GM12878 (cell line): ENCODE measurements at regions not wholly inside any gene's neighbourhood (a gene's known extent, or its start where the extent isn't known, plus 50 kb on each side); places are given as distances from the start of the nearest gene placed in this dataset.

ENCODE experiments used
- ATAC-seq: fragments of 200-7000 bp; cut with Tn5 transposase; 3 replicates; pipeline ENCODE4 v1.9.1; 2020; ENCODE audit warnings: mild to moderate bottlenecking, moderate library complexity
- BruUV-seq: library from RNA; stranded (reverse); fragments of 400-500 nt; replicated peaks from 2 replicates; lab custom pipeline; 2021; lab: Mats Ljungman, UMichigan
- CTCF ChIA-PET: fragments of 300-600 bp; sonication (Branson Sonifier 250); formaldehyde crosslinking; extraction: SDS; loops from one replicate; lab custom pipeline; 2021; ENCODE audit warnings: inconsistent platforms; lab: Yijun Ruan, JAX
- POLR2A ChIA-PET: fragments of 350-600 bp; formaldehyde crosslinking; extraction: SDS; loops from one replicate; lab custom pipeline; 2021; ENCODE audit warnings: inconsistent platforms; lab: Charles Lee
- RAD21 ChIA-PET: fragments of 300-600 bp; sonication (Branson Sonifier 250); formaldehyde crosslinking; loops from one replicate; lab custom pipeline; 2023; ENCODE audit warnings: antibody characterized with exemption; ENCODE audit not compliant: unreplicated experiment; lab: Charles Lee
- SMC1A ChIA-PET: fragments of 300-600 bp; sonication (Branson Sonifier 250); formaldehyde crosslinking; loops from one replicate; lab custom pipeline; 2023; ENCODE audit not compliant: unreplicated experiment, uncharacterized antibody; lab: Charles Lee
- DNase-seq: peaks from one replicate; pipeline ENCODE4 v3.0.0-alpha.2; 2011; ENCODE audit warnings: low read depth, low spot score
- FAIRE-seq: peaks from 3 replicates; lab custom pipeline; 2011; peaks lifted over from hg19 to GRCh38; lab: Jason Lieb, UNC
- H2AFZ ChIP-seq: 2 replicates; pipeline ENCODE4 v1.6.0; 2011; ENCODE audit warnings: low read depth, low read length, control low read depth; ENCODE audit not compliant: control insufficient read depth
- H3K27ac ChIP-seq: 2 replicates; pipeline ENCODE4 v1.5.1; 2011; ENCODE audit warnings: control low read depth; ENCODE audit not compliant: control insufficient read depth, insufficient read depth
- H3K27me3 ChIP-seq, 2 experiments: replicated peaks in 1 of 2; 2 replicates each; pipeline versions ENCODE4 v1.6.0 to v1.6.1; 2011; ENCODE audit warnings: low read length in 1 of 2; ENCODE audit not compliant: control insufficient read depth in 2 of 2, insufficient read depth in 2 of 2
- H3K36me3 ChIP-seq, 2 experiments: 2 replicates each; pipeline ENCODE4 v1.5.1; 2011; ENCODE audit warnings: low read length in 1 of 2; ENCODE audit not compliant: control insufficient read depth in 2 of 2, insufficient read depth in 2 of 2
- H3K4me1 ChIP-seq: 2 replicates; pipeline ENCODE4 v1.6.1; 2011; ENCODE audit warnings: mild to moderate bottlenecking, low read length, moderate library complexity, mixed read lengths; ENCODE audit not compliant: control insufficient read depth, insufficient read depth
- H3K4me2 ChIP-seq: 2 replicates; pipeline ENCODE4 v1.6.0; 2011; ENCODE audit warnings: control low read depth; ENCODE audit not compliant: control insufficient read depth, insufficient read depth
- H3K4me3 ChIP-seq: fragments of 200-600 bp; sonication (generic); 2 replicates; pipeline ENCODE4 v1.5.1; 2016
- H3K79me2 ChIP-seq: 2 replicates; pipeline ENCODE4 v1.6.0; 2011; ENCODE audit warnings: low read length; ENCODE audit not compliant: control insufficient read depth, insufficient read depth
- H3K9ac ChIP-seq: 2 replicates; pipeline ENCODE4 v1.8.0; 2011; ENCODE audit warnings: low read length, control low read depth, mixed read lengths; ENCODE audit not compliant: control insufficient read depth, insufficient read depth
- H3K9me3 ChIP-seq: replicated peaks from 3 replicates; pipeline ENCODE4 v1.5.1; 2011; ENCODE audit warnings: mild to moderate bottlenecking, low read length; ENCODE audit not compliant: control insufficient read depth, insufficient read depth
- H4K20me1 ChIP-seq: 2 replicates; pipeline ENCODE4 v1.6.0; 2011; ENCODE audit not compliant: control insufficient read depth, insufficient read depth
- CHD1 ChIP-seq: IDR thresholded peaks from 2 replicates; pipeline ENCODE4 v1.6.1; 2012; ENCODE audit warnings: low read depth, low read length, improper control_type of control experiment
- GATAD2B ChIP-seq: fragments of 450-650 bp; conservative IDR thresholded peaks from 2 replicates; pipeline ENCODE4 v1.6.1; 2017; ENCODE audit warnings: low read depth, mild to moderate bottlenecking, moderate library complexity
- HDAC2 ChIP-seq: fragments of 200-600 bp; sonication (generic); IDR thresholded peaks from 2 replicates; pipeline ENCODE4 v1.6.1; 2017
- PML ChIP-seq: IDR thresholded peaks from 2 replicates; pipeline ENCODE4 v1.6.1; 2012; ENCODE audit warnings: low read length, inconsistent platforms
- SKIL ChIP-seq: fragments of 450-650 bp; IDR thresholded peaks from 2 replicates; pipeline ENCODE4 v1.6.1; 2017; ENCODE audit warnings: mild to moderate bottlenecking, low read depth, inconsistent platforms; ENCODE audit not compliant: poor library complexity, severe bottlenecking
- SMC3 ChIP-seq: IDR thresholded peaks from 2 replicates; pipeline ENCODE4 v1.6.1; 2011; ENCODE audit warnings: low read length, improper control_type of control experiment, borderline replicate concordance
- ZNF622 ChIP-seq: fragments of 450-650 bp; IDR thresholded peaks from 2 replicates; pipeline ENCODE4 v1.6.1; 2017; ENCODE audit warnings: mild to moderate bottlenecking, inconsistent platforms
- WGBS: methylation state at CpG from one replicate; pipeline ENCODE4 v1.1.6; 2016; ENCODE audit warnings: low lambda C conversion rate; ENCODE audit not compliant: insufficient replicate concordance, insufficient coverage; ENCODE audit errors: missing lambda C conversion rate; 5-methylcytosine and 5-hydroxymethylcytosine counted together
- in situ Hi-C: fragments of 300-500 bp; cut with MboI; formaldehyde crosslinking; loops from 9 replicates; pipeline ENCODE4 v1.14.3; 2018; ENCODE audit warnings: mixed read lengths
- intact Hi-C: fragments of 100-400 bp; cut with micrococcal nuclease; formaldehyde crosslinking; loops from one replicate; pipeline ENCODE4 v1.14.2; 2022; ENCODE audit not compliant: unreplicated experiment

- Histone ChIP-seq H3K4me1 (no peaks in the 10 kb centered on the region), H4K20me1 (no peaks in the 10 kb centered on the region), H3K27ac (no peak overlapping the region), H3K4me3 (no peak overlapping the region), H3K4me2 (no peak overlapping the region), H3K27me3 (no peaks in the 10 kb centered on the region), H3K36me3 (no peaks in the 10 kb centered on the region), H3K9ac (no peak overlapping the region), H2AFZ (no peak overlapping the region), H3K79me2 (no peaks in the 10 kb centered on the region), H3K9me3 (no peaks in the 10 kb centered on the region)
- no peak for TF ChIP-seq HDAC2
- TF ChIP-seq ZNF622 = no peak
- no peak for TF ChIP-seq PML
- TF ChIP-seq SKIL = no peak
- TF ChIP-seq SMC3 = no peak
- no peak for TF ChIP-seq GATAD2B
- TF ChIP-seq CHD1 = no peak
- RAD21 ChIA-PET = interaction anchor here (0.7 kb wide), 1 partner anchor 14 kb away, joined by 4 read pairs; no protein-coding TSS in a partner anchor
- DNase-seq = no peak
- 74% methylated on average over 2 of the region's 2 CpGs for WGBS
- ATAC-seq = no peak
- no peak for FAIRE-seq
- intact Hi-C loops (no loop called here), in situ Hi-C loops (no loop called here)
- POLR2A ChIA-PET = no interaction called here
- CTCF ChIA-PET = interaction anchor here (1.1 kb wide), 1 partner anchor 40 kb away, joined by 3 read pairs; no protein-coding TSS in a partner anchor
- SMC1A ChIA-PET = no interaction called here
- BruUV-seq = no TSS peak
Measured at GRCh38 chr12:91852634-91853033, 293.0 kb downstream of the BTG1 start.
